MCF 10A (cell line): ENCODE measurements at regions not wholly inside any gene's neighbourhood (a gene's known extent, or its start where the extent isn't known, plus 50 kb on each side); places are given as distances from the start of the nearest gene placed in this dataset.
"Not testable (repeated sequence)": the region's sequence is repeated elsewhere in the genome, so short reads cannot be mapped to it uniquely, and the experiment has no call there.

Source experiments
- BruUV-seq: library from RNA; stranded (reverse); fragments of 400-500 nt; replicated peaks from 2 replicates; lab custom pipeline; 2021; lab: Mats Ljungman, UMichigan
- CTCF ChIA-PET: fragments of 300-600 bp; sonication (Branson Sonifier 250); formaldehyde crosslinking; extraction: SDS; loops from one replicate; lab custom pipeline; 2021; ENCODE audit warnings: antibody characterized with exemption, inconsistent platforms; lab: Yijun Ruan, JAX
- POLR2A ChIA-PET: fragments of 300-600, 350-650 bp; sonication (Branson Sonifier 250); formaldehyde crosslinking; extraction: SDS; loops from one replicate; lab custom pipeline; 2020; ENCODE audit warnings: antibody characterized with exemption, inconsistent platforms; lab: Yijun Ruan, JAX
- DNase-seq: peaks from one replicate; pipeline ENCODE4 v3.0.0-alpha.2; 2018; ENCODE audit not compliant: unreplicated experiment
- H3K27ac Mint-ChIP-seq: one replicate; pipeline ENCODE4 v1.8.0; 2022; ENCODE audit warnings: mild to moderate bottlenecking, low read depth, mixed read lengths; ENCODE audit not compliant: unreplicated experiment
- H3K27me3 Mint-ChIP-seq: one replicate; pipeline ENCODE4 v1.8.0; 2022; ENCODE audit warnings: mixed read lengths; ENCODE audit not compliant: insufficient read depth, unreplicated experiment
- H3K36me3 Mint-ChIP-seq: one replicate; pipeline ENCODE4 v1.8.0; 2022; ENCODE audit warnings: mild to moderate bottlenecking, moderate library complexity, mixed read lengths; ENCODE audit not compliant: insufficient read depth, unreplicated experiment
- H3K4me1 Mint-ChIP-seq: one replicate; pipeline ENCODE4 v1.8.0; 2022; ENCODE audit warnings: mixed read lengths; ENCODE audit not compliant: insufficient read depth, unreplicated experiment
- H3K4me3 Mint-ChIP-seq: one replicate; pipeline ENCODE4 v1.8.0; 2022; ENCODE audit warnings: mild to moderate bottlenecking, moderate library complexity, mixed read lengths; ENCODE audit not compliant: unreplicated experiment
- H3K9me3 Mint-ChIP-seq: one replicate; pipeline ENCODE4 v1.8.0; 2022; ENCODE audit warnings: mixed read lengths; ENCODE audit not compliant: unreplicated experiment
- CTCF ChIP-seq: fragments of 200-600 bp; IDR thresholded peaks from one replicate; pipeline ENCODE4 v1.8.0; 2022; ENCODE audit warnings: antibody characterized with exemption, mild to moderate bottlenecking; ENCODE audit not compliant: unreplicated experiment
- intact Hi-C: fragments of 100-400 bp; cut with micrococcal nuclease; formaldehyde crosslinking; loops from 2 replicates; pipeline ENCODE4 v1.14.1; 2022

GRCh38 chr3:65145680-65146079 is 457.9 kb upstream of the ADAMTS9 start:
- TSS peak; percentile 91 for BruUV-seq
- no peak for DNase-seq
- peaks cover 13% of the 10 kb centered on the region for H3K4me1 Mint-ChIP-seq
- H3K27ac Mint-ChIP-seq: peak overlapping the region; percentile 85
- intact Hi-C loops: no loop called here
- no peak for TF ChIP-seq CTCF
- no peak overlapping the region for H3K4me3 Mint-ChIP-seq
- no peaks in the 10 kb centered on the region for H3K36me3 Mint-ChIP-seq
- H3K9me3 Mint-ChIP-seq: no peaks in the 10 kb centered on the region
- CTCF ChIA-PET: interaction anchor here (0.7 kb wide), 1 partner anchor 454 kb away, joined by 3 read pairs; no protein-coding TSS in a partner anchor
- POLR2A ChIA-PET: interaction anchor here (1.3 to 1.9 kb wide), 2 partner anchors 17 to 19 kb away, joined by 5 to 16 read pairs; no protein-coding TSS in a partner anchor
- no peaks in the 10 kb centered on the region for H3K27me3 Mint-ChIP-seq

GRCh38 chr3:65144791-65145351 is 457.1 kb upstream of the ADAMTS9 start:
- POLR2A ChIA-PET: interaction anchor here (0.7 kb wide), 1 partner anchor 18 kb away, joined by 3 read pairs; no protein-coding TSS in a partner anchor
- H3K36me3 Mint-ChIP-seq: no peaks in the 10 kb centered on the region
- no peaks in the 10 kb centered on the region for H3K9me3 Mint-ChIP-seq
- CTCF ChIA-PET: interaction anchor here (0.7 to 0.8 kb wide), 2 partner anchors 26 to 34 kb away, joined by 3 read pairs; no protein-coding TSS in a partner anchor
- no peaks in the 10 kb centered on the region for H3K27me3 Mint-ChIP-seq
- H3K4me1 Mint-ChIP-seq: peaks cover 13% of the 10 kb centered on the region
- BruUV-seq: no TSS peak
- no peak for DNase-seq
- H3K27ac Mint-ChIP-seq: peak overlapping the region; percentile 85
- H3K4me3 Mint-ChIP-seq: no peak overlapping the region
- TF ChIP-seq CTCF: no peak
- intact Hi-C loops: no loop called here

DNA sequence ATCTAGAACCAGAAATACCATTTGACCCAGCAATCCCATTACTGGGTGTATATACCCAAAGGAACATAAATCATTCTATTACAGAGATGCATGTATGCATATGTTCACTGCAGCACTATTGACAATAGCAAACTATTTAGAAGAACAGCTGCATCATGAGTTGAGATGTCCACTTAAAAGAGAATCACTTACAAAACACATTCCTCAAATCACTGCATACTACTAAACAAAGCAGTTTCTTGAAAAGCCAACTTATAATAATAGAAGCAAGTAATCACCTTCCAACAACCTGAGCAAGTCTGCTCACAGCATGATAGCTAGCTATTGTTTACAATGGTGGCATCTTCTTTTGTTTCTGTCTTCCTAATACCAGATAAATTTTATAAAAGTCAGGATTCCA is 454.7 kb upstream of the ADAMTS9 start:
- no peak for TF ChIP-seq CTCF
- Mint-ChIP-seq H3K4me3 (no peak overlapping the region), H3K4me1 (peaks cover 13% of the 10 kb centered on the region), H3K27ac (no peak overlapping the region), H3K9me3 (no peaks in the 10 kb centered on the region), H3K36me3 (peaks cover 7% of the 10 kb centered on the region), H3K27me3 (no peaks in the 10 kb centered on the region)
- POLR2A ChIA-PET: no interaction called here
- intact Hi-C loops: no loop called here
- DNase-seq: no peak
- CTCF ChIA-PET: interaction anchor here (0.8 to 1.5 kb wide), 3 partner anchors 421 to 609 kb away, joined by 3 to 5 read pairs (median 5); no protein-coding TSS in a partner anchor
- BruUV-seq: no TSS peak

GRCh38 chr3:65138556-65138955 is 450.8 kb upstream of the ADAMTS9 start:
- BruUV-seq: no TSS peak
- CTCF ChIA-PET: no interaction called here
- H3K4me1 Mint-ChIP-seq: peaks cover 5% of the 10 kb centered on the region

GRCh38 chr3:65133752-65134151 is 446.0 kb upstream of the ADAMTS9 start:
- H3K4me3 Mint-ChIP-seq, H3K27me3 Mint-ChIP-seq, H3K36me3 Mint-ChIP-seq, CTCF ChIA-PET, intact Hi-C loops, H3K9me3 Mint-ChIP-seq, BruUV-seq, H3K27ac Mint-ChIP-seq, DNase-seq, POLR2A ChIA-PET: not testable (repeated sequence)
- peaks cover 11% of the 10 kb centered on the region for H3K4me1 Mint-ChIP-seq

More at GRCh38 chr3:65138556-65138955, 450.8 kb upstream of the ADAMTS9 start:
- intact Hi-C loops: no loop called here
- Mint-ChIP-seq H3K27me3 (no peaks in the 10 kb centered on the region), H3K9me3 (no peaks in the 10 kb centered on the region), H3K36me3 (peaks cover 7% of the 10 kb centered on the region), H3K4me3 (no peak overlapping the region), H3K27ac (no peak overlapping the region)
- DNase-seq: no peak
- no peak for TF ChIP-seq CTCF
- POLR2A ChIA-PET: interaction anchor here (0.6 kb wide), 1 partner anchor 89 kb away, joined by 3 read pairs; no protein-coding TSS in a partner anchor
